PC-3 (cell line): ENCODE measurements at regions not wholly inside any gene's neighbourhood (a gene's known extent, or its start where the extent isn't known, plus 50 kb on each side); places are given as distances from the start of the nearest gene placed in this dataset.

ENCODE experiments used
- ATAC-seq: fragments of 200-7000 bp; cut with Tn5 transposase; 2 replicates; pipeline ENCODE4 v1.9.1; 2020; ENCODE audit warnings: mild to moderate bottlenecking, moderate library complexity
- BruUV-seq: library from RNA; stranded (reverse); fragments of 400-500 nt; replicated peaks from 2 replicates; lab custom pipeline; 2021; lab: Mats Ljungman, UMichigan
- CTCF ChIA-PET: fragments of 300-600 bp; sonication (Branson Sonifier 250); formaldehyde crosslinking; loops from one replicate; lab custom pipeline; 2022; ENCODE audit warnings: antibody characterized with exemption; lab: Charles Lee
- POLR2A ChIA-PET: fragments of 300-600 bp; sonication (Branson Sonifier 250); formaldehyde crosslinking; loops from one replicate; lab custom pipeline; 2022; ENCODE audit warnings: antibody characterized with exemption; ENCODE audit not compliant: unreplicated experiment; lab: Charles Lee
- DNase-seq: peaks from one replicate; pipeline ENCODE4 v3.0.0-alpha.2; 2015
- H2AFZ ChIP-seq: fragments of 300-600 bp; sonication (generic); 2 replicates; pipeline ENCODE4 v1.6.0; 2016; ENCODE audit warnings: antibody characterized with exemption, low read length
- H3F3A ChIP-seq: fragments of 300-600 bp; sonication (generic); one replicate; pipeline ENCODE4 v1.6.0; 2017; ENCODE audit warnings: antibody characterized with exemption, low read length, control low read depth, mild to moderate bottlenecking; ENCODE audit not compliant: unreplicated experiment
- H3K27ac ChIP-seq: fragments of 300-600 bp; sonication (generic); 2 replicates; pipeline ENCODE4 v1.5.1; 2016; ENCODE audit warnings: mild to moderate bottlenecking, low read length
- H3K27me3 ChIP-seq: fragments of 300-600 bp; sonication (generic); 2 replicates; pipeline ENCODE4 v1.6.1; 2016; ENCODE audit warnings: low read length, mixed read lengths
- H3K36me3 ChIP-seq: fragments of 300-600 bp; sonication (generic); 2 replicates; pipeline ENCODE4 v1.6.1; 2016; ENCODE audit warnings: low read depth, mixed run types, low read length, mixed read lengths
- H3K4me1 ChIP-seq: fragments of 300-600 bp; sonication (generic); 2 replicates; pipeline ENCODE4 v1.5.1; 2016; ENCODE audit warnings: low read length; ENCODE audit not compliant: insufficient read depth
- H3K4me2 ChIP-seq: fragments of 300-600 bp; sonication (generic); 2 replicates; pipeline ENCODE4 v1.6.0; 2016; ENCODE audit warnings: low read length
- H3K4me3 ChIP-seq: fragments of 300-600 bp; sonication (generic); 2 replicates; pipeline ENCODE4 v1.5.1; 2016; ENCODE audit warnings: mild to moderate bottlenecking, low read length, mixed read lengths
- H3K79me2 ChIP-seq: fragments of 300-600 bp; sonication (generic); 2 replicates; pipeline ENCODE4 v1.6.1; 2017; ENCODE audit warnings: low read length, mixed read lengths
- H3K9ac ChIP-seq: fragments of 300-600 bp; sonication (generic); 2 replicates; pipeline ENCODE4 v1.6.0; 2016; ENCODE audit warnings: mild to moderate bottlenecking, low read length
- H3K9me2 ChIP-seq: fragments of 300-600 bp; sonication (generic); replicated peaks from 2 replicates; pipeline ENCODE4 v1.6.1; 2016; ENCODE audit warnings: mixed run types, low read length, mixed read lengths
- H3K9me3 ChIP-seq: fragments of 300-600 bp; sonication (generic); 2 replicates; pipeline ENCODE4 v1.6.1; 2016; ENCODE audit warnings: low read length, mixed read lengths
- H4K20me1 ChIP-seq: fragments of 300-600 bp; sonication (generic); 2 replicates; pipeline ENCODE4 v1.6.1; 2016; ENCODE audit warnings: low read length, mixed read lengths
- CTCF ChIP-seq: fragments of 300-600 bp; sonication (generic); conservative IDR thresholded peaks from 2 replicates; pipeline ENCODE4 v1.5.1; 2017; ENCODE audit warnings: antibody characterized with exemption, low read depth, mild to moderate bottlenecking, low read length
- EZH2 ChIP-seq: fragments of 300-600 bp; sonication (generic); IDR thresholded peaks from one replicate; pipeline ENCODE4 v1.6.1; 2017; ENCODE audit warnings: antibody characterized with exemption, mild to moderate bottlenecking, low read length; ENCODE audit not compliant: unreplicated experiment
- EZH2phosphoT487 ChIP-seq: fragments of 300-600 bp; sonication (generic); IDR thresholded peaks from 2 replicates; pipeline ENCODE4 v1.6.1; 2018; ENCODE audit warnings: mild to moderate bottlenecking, antibody characterized with exemption, low read length, borderline replicate concordance
- intact Hi-C: fragments of 100-400 bp; cut with micrococcal nuclease; formaldehyde crosslinking; loops from 2 replicates; pipeline ENCODE4 v1.9.0; 2023

GRCh38 chr14:94942601-94943000 is 172.7 kb upstream of the GSC start:
- CTCF ChIA-PET: no interaction called here
- POLR2A ChIA-PET: no interaction called here
- Histone ChIP-seq H3K79me2 (no peaks in the 10 kb centered on the region), H3K9me2 (no peaks in the 10 kb centered on the region), H4K20me1 (no peaks in the 10 kb centered on the region), H3K4me2 (no peak overlapping the region), H3F3A (no peaks in the 10 kb centered on the region), H3K27me3 (no peaks in the 10 kb centered on the region), H3K4me1 (no peaks in the 10 kb centered on the region), H3K36me3 (no peaks in the 10 kb centered on the region), H3K9ac (no peak overlapping the region), H3K27ac (no peak overlapping the region), H2AFZ (no peak overlapping the region), H3K4me3 (no peak overlapping the region), H3K9me3 (no peaks in the 10 kb centered on the region)
- intact Hi-C loops: no loop called here
- ATAC-seq (no peak), DNase-seq (no peak)
- TF ChIP-seq EZH2 (no peak), CTCF (no peak), EZH2phosphoT487 (no peak)
- no TSS peak for BruUV-seq

- Histone ChIP-seq H3K4me3 (no peak overlapping the region), H3K9ac (no peak overlapping the region), H3K27ac (no peak overlapping the region), H4K20me1 (no peaks in the 10 kb centered on the region), H3K4me2 (no peak overlapping the region), H2AFZ (no peak overlapping the region), H3K4me1 (no peaks in the 10 kb centered on the region), H3F3A (no peaks in the 10 kb centered on the region), H3K27me3 (peaks cover 12% of the 10 kb centered on the region), H3K36me3 (no peaks in the 10 kb centered on the region), H3K79me2 (no peaks in the 10 kb centered on the region), H3K9me3 (no peaks in the 10 kb centered on the region), H3K9me2 (no peaks in the 10 kb centered on the region)
- TF ChIP-seq CTCF: no peak
- no peak for TF ChIP-seq EZH2
- no peak for TF ChIP-seq EZH2phosphoT487
- ChIA-PET CTCF (no interaction called here), POLR2A (no interaction called here)
- DNase-seq (no peak), ATAC-seq (no peak)
- intact Hi-C loops: no loop called here
- no TSS peak for BruUV-seq
Observed at GRCh38 chr14:94941311-94941710, 171.4 kb upstream of the GSC start.

GRCh38 chr14:94940263-94940993 is 170.5 kb upstream of the GSC start:
- Histone ChIP-seq H3K27ac (no peak overlapping the region), H3K9me2 (no peaks in the 10 kb centered on the region), H2AFZ (no peak overlapping the region), H3K4me3 (no peak overlapping the region), H3K9me3 (no peaks in the 10 kb centered on the region), H3K27me3 (peaks cover 18% of the 10 kb centered on the region), H3K79me2 (no peaks in the 10 kb centered on the region), H3K9ac (no peak overlapping the region), H3F3A (no peaks in the 10 kb centered on the region), H3K4me2 (no peak overlapping the region), H3K36me3 (no peaks in the 10 kb centered on the region), H4K20me1 (no peaks in the 10 kb centered on the region), H3K4me1 (no peaks in the 10 kb centered on the region)
- TF ChIP-seq CTCF: no peak
- TF ChIP-seq EZH2: no peak
- TF ChIP-seq EZH2phosphoT487: no peak
- CTCF ChIA-PET: no interaction called here
- BruUV-seq: no TSS peak
- POLR2A ChIA-PET: no interaction called here
- ATAC-seq: no peak
- intact Hi-C loops: no loop called here
- DNase-seq: no peak
